SU-DHL-6 (cell line): ENCODE measurements at regions not wholly inside any gene's neighbourhood (a gene's known extent, or its start where the extent isn't known, plus 50 kb on each side); places are given as distances from the start of the nearest gene placed in this dataset.

Source experiments
- EZH2phosphoT487 ChIP-seq: fragments of 200-600 bp; sonication (generic), shearing (Covaris generic); conservative IDR thresholded peaks from 2 replicates; pipeline ENCODE4 v1.6.1; 2018; ENCODE audit warnings: mild to moderate bottlenecking, antibody characterized with exemption, low read length, moderate library complexity, mixed read lengths
- TF ChIP-seq, protein P1 (sequence below): fragments of 200-600 bp; sonication (generic); IDR thresholded peaks from one replicate; pipeline ENCODE4 v1.5.1; 2017; ENCODE audit warnings: antibody characterized with exemption, mild to moderate bottlenecking, low read length, moderate library complexity; ENCODE audit not compliant: insufficient read depth, poor library complexity, severe bottlenecking

DNA sequence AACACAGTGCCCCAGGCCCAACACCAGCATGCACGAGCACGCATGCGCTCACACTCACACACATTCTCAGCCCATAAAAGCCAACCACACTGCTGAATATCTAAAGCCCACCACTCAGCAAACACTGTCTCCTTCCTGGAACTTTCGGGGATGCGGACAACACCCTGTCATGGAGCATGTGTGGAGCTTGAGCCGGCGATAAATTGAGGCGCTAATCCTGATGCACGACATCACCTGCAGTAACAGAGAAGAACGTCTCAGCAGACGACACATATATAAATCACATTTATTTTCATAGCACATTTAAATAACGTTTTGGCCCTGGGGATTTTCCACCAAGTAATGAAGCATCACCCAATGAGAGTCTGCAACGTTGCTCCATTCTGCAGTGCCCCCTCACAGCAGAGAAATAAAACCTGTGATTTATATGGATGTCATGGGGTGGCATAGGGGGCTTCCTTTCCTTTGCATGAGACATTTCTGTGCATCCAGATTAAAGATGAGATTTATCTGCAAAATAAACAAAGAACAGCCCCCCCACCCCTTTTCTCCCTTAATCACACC lies 267.7 kb upstream of the NFE2L3 start:
- TF ChIP-seq, protein P1, sequence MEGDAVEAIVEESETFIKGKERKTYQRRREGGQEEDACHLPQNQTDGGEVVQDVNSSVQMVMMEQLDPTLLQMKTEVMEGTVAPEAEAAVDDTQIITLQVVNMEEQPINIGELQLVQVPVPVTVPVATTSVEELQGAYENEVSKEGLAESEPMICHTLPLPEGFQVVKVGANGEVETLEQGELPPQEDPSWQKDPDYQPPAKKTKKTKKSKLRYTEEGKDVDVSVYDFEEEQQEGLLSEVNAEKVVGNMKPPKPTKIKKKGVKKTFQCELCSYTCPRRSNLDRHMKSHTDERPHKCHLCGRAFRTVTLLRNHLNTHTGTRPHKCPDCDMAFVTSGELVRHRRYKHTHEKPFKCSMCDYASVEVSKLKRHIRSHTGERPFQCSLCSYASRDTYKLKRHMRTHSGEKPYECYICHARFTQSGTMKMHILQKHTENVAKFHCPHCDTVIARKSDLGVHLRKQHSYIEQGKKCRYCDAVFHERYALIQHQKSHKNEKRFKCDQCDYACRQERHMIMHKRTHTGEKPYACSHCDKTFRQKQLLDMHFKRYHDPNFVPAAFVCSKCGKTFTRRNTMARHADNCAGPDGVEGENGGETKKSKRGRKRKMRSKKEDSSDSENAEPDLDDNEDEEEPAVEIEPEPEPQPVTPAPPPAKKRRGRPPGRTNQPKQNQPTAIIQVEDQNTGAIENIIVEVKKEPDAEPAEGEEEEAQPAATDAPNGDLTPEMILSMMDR, result no peak
- TF ChIP-seq EZH2phosphoT487, result no peak
